ENCODE measurements at regions not wholly inside any gene's neighbourhood (a gene's known extent, or its start where the extent isn't known, plus 50 kb on each side); places are given as distances from the start of the nearest gene placed in this dataset.

DNA sequence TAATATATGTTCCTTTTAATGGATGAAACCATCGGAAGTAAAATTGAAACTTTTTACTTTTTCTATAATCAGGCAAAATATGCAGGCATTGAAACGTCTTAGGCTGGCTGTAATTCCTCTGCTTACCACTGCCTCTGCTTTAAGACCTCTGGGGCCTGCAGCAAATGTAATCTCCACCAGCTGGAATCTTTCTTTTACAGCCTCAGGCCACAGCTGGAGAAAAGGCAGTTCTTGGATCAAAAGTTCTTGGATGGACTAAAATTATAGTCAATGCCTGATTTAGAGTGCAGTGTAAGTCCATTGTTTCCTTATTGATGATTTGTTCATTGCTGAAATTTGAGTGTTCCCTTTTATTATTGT is 396.7 kb downstream of the KCTD16 start:
- H3K36me3 Mint-ChIP-seq (ENCODE audit: low read depth, unreplicated experiment) = peaks cover 3% of the 10 kb centered on the region
- H3K9me3 Mint-ChIP-seq (ENCODE audit: unreplicated experiment) = no peaks in the 10 kb centered on the region
- no peak overlapping the region for H3K4me3 Mint-ChIP-seq (ENCODE audit: unreplicated experiment)
- DNase-seq (ENCODE audit: low spot score) = no peak
- TF ChIP-seq, protein P1, sequence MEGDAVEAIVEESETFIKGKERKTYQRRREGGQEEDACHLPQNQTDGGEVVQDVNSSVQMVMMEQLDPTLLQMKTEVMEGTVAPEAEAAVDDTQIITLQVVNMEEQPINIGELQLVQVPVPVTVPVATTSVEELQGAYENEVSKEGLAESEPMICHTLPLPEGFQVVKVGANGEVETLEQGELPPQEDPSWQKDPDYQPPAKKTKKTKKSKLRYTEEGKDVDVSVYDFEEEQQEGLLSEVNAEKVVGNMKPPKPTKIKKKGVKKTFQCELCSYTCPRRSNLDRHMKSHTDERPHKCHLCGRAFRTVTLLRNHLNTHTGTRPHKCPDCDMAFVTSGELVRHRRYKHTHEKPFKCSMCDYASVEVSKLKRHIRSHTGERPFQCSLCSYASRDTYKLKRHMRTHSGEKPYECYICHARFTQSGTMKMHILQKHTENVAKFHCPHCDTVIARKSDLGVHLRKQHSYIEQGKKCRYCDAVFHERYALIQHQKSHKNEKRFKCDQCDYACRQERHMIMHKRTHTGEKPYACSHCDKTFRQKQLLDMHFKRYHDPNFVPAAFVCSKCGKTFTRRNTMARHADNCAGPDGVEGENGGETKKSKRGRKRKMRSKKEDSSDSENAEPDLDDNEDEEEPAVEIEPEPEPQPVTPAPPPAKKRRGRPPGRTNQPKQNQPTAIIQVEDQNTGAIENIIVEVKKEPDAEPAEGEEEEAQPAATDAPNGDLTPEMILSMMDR (IDR thresholded peaks at IDR 0.05; ENCODE audit: unreplicated experiment) = no peak
- H3K27me3 Mint-ChIP-seq (ENCODE audit: unreplicated experiment) = peaks cover 1% of the 10 kb centered on the region
- no peaks in the 10 kb centered on the region for H3K4me1 Mint-ChIP-seq (ENCODE audit: unreplicated experiment)
- no peak overlapping the region for H3K27ac Mint-ChIP-seq (ENCODE audit: unreplicated experiment)

GRCh38 chr5:144566747-144567420 is 396.2 kb downstream of the KCTD16 start:
- no peak for DNase-seq (ENCODE audit: low spot score)
- Mint-ChIP-seq H3K27ac (ENCODE audit: unreplicated experiment) (no peak overlapping the region), H3K4me3 (ENCODE audit: unreplicated experiment) (no peak overlapping the region), H3K27me3 (ENCODE audit: unreplicated experiment) (peaks cover 1% of the 10 kb centered on the region), H3K4me1 (ENCODE audit: unreplicated experiment) (no peaks in the 10 kb centered on the region), H3K9me3 (ENCODE audit: unreplicated experiment) (no peaks in the 10 kb centered on the region), H3K36me3 (ENCODE audit: low read depth, unreplicated experiment) (peaks cover 3% of the 10 kb centered on the region)
- TF ChIP-seq, protein P1 (IDR thresholded peaks at IDR 0.05; ENCODE audit: unreplicated experiment) = no peak

- TF ChIP-seq, protein P1 (IDR thresholded peaks at IDR 0.05; ENCODE audit: unreplicated experiment) = no peak
- no peak for DNase-seq (ENCODE audit: low spot score)
- no peaks in the 10 kb centered on the region for H3K4me1 Mint-ChIP-seq (ENCODE audit: unreplicated experiment)
- no peak overlapping the region for H3K4me3 Mint-ChIP-seq (ENCODE audit: unreplicated experiment)
- H3K36me3 Mint-ChIP-seq (ENCODE audit: low read depth, unreplicated experiment) = no peaks in the 10 kb centered on the region
- no peak overlapping the region for H3K27ac Mint-ChIP-seq (ENCODE audit: unreplicated experiment)
- no peaks in the 10 kb centered on the region for H3K27me3 Mint-ChIP-seq (ENCODE audit: unreplicated experiment)
- H3K9me3 Mint-ChIP-seq (ENCODE audit: unreplicated experiment) = no peaks in the 10 kb centered on the region
These were observed 378.9 kb downstream of the KCTD16 start for GRCh38 chr5:144549580-144549979.

- TF ChIP-seq, protein P1 (IDR thresholded peaks at IDR 0.05; ENCODE audit: unreplicated experiment) = no peak
- no peak overlapping the region for H3K4me3 Mint-ChIP-seq (ENCODE audit: unreplicated experiment)
- no peaks in the 10 kb centered on the region for H3K9me3 Mint-ChIP-seq (ENCODE audit: unreplicated experiment)
- no peaks in the 10 kb centered on the region for H3K4me1 Mint-ChIP-seq (ENCODE audit: unreplicated experiment)
- no peak for DNase-seq (ENCODE audit: low spot score)
- no peaks in the 10 kb centered on the region for H3K27me3 Mint-ChIP-seq (ENCODE audit: unreplicated experiment)
- no peak overlapping the region for H3K27ac Mint-ChIP-seq (ENCODE audit: unreplicated experiment)
- no peaks in the 10 kb centered on the region for H3K36me3 Mint-ChIP-seq (ENCODE audit: low read depth, unreplicated experiment)
These were observed 378.3 kb downstream of the KCTD16 start for GRCh38 chr5:144548936-144549335.

GRCh38 chr5:144547098-144547499 is 376.4 kb downstream of the KCTD16 start:
- Mint-ChIP-seq H3K27me3 (ENCODE audit: unreplicated experiment) (no peaks in the 10 kb centered on the region), H3K27ac (ENCODE audit: unreplicated experiment) (no peak overlapping the region), H3K36me3 (ENCODE audit: low read depth, unreplicated experiment) (no peaks in the 10 kb centered on the region), H3K4me1 (ENCODE audit: unreplicated experiment) (no peaks in the 10 kb centered on the region), H3K4me3 (ENCODE audit: unreplicated experiment) (no peak overlapping the region), H3K9me3 (ENCODE audit: unreplicated experiment) (no peaks in the 10 kb centered on the region)
- no peak for DNase-seq (ENCODE audit: low spot score)
- TF ChIP-seq, protein P1 (IDR thresholded peaks at IDR 0.05; ENCODE audit: unreplicated experiment) = no peak
